HCT116 (cell line): ENCODE measurements at regions not wholly inside any gene's neighbourhood (a gene's known extent, or its start where the extent isn't known, plus 50 kb on each side); places are given as distances from the start of the nearest gene placed in this dataset.

Experiments
- ATAC-seq: fragments of 200-7000 bp; cut with Tn5 transposase; 2 replicates; pipeline ENCODE4 v1.9.1; 2020; ENCODE audit warnings: mild to moderate bottlenecking, moderate library complexity
- BruUV-seq: library from RNA; stranded (reverse); fragments of 400-500 nt; replicated peaks from 2 replicates; lab custom pipeline; 2021; lab: Mats Ljungman, UMichigan
- CTCF ChIA-PET: fragments of 300-600 bp; sonication (Branson Sonifier 250); formaldehyde crosslinking; loops from one replicate; lab custom pipeline; 2021; ENCODE audit warnings: antibody characterized with exemption; lab: Charles Lee
- POLR2A ChIA-PET: fragments of 300-600, 350-600 bp; sonication (Branson Sonifier 250); formaldehyde crosslinking; loops from one replicate; lab custom pipeline; 2021; ENCODE audit warnings: antibody characterized with exemption; lab: Charles Lee
- RAD21 ChIA-PET, 2 experiments: fragments of 300-600 bp; sonication (Branson Sonifier 250); formaldehyde crosslinking; loops; one replicate each; lab custom pipeline; 2023; ENCODE audit warnings: low total read pairs in 2 of 2; ENCODE audit not compliant: uncharacterized antibody in 2 of 2, unreplicated experiment in 2 of 2, low non-redundant PET in 1 of 2; lab: Charles Lee
- DNase-seq: peaks from one replicate; pipeline ENCODE4 v3.0.0-alpha.2; 2010; ENCODE audit warnings: low read depth, low spot score
- H2AFZ ChIP-seq: fragments of 200-600 bp; shearing (Covaris generic), sonication (generic); 2 replicates; pipeline ENCODE4 v1.6.1; 2017; ENCODE audit warnings: low read depth, mixed run types, mixed read lengths, antibody characterized with exemption, low read length; ENCODE audit not compliant: poor library complexity, severe bottlenecking
- H3K27ac ChIP-seq: 2 replicates; pipeline ENCODE4 v1.5.1; 2012; ENCODE audit warnings: low read depth, low read length
- H3K27me3 ChIP-seq: fragments of 200-600 bp; sonication (generic); 2 replicates; pipeline ENCODE4 v1.6.1; 2016; ENCODE audit warnings: mixed run types, low read length, mixed read lengths; ENCODE audit not compliant: insufficient read depth
- H3K36me3 ChIP-seq, 2 experiments: fragments of 200-500 bp in 1 of 2; fragments of 200-600 bp in 1 of 2; sonication (Bioruptor generic) in 1 of 2; sonication (generic) in 1 of 2; 2 replicates each; pipeline versions ENCODE4 v1.5.1 to v1.6.1; 2014 to 2016; ENCODE audit warnings: low read length in 2 of 2, inconsistent platforms in 1 of 2, mixed read lengths in 1 of 2, mixed run types in 1 of 2; ENCODE audit not compliant: insufficient read depth in 2 of 2, control insufficient read depth in 1 of 2
- H3K4me1 ChIP-seq, 2 experiments: fragments of 200-600 bp in 1 of 2; sonication (generic) in 1 of 2; 2 replicates each; pipeline versions ENCODE4 v1.5.1 to v1.6.1; 2012 to 2017; ENCODE audit warnings: low read length in 2 of 2, inconsistent platforms in 1 of 2, mild to moderate bottlenecking in 1 of 2, mixed read lengths in 1 of 2, mixed run types in 1 of 2, moderate library complexity in 1 of 2; ENCODE audit not compliant: insufficient read depth in 2 of 2, control insufficient read depth in 1 of 2
- H3K4me2 ChIP-seq: fragments of 200-600 bp; sonication (generic); 2 replicates; pipeline ENCODE4 v1.6.1; 2017; ENCODE audit warnings: mixed run types, low read length, mixed read lengths
- H3K4me3 ChIP-seq, 2 experiments: fragments of 200-600 bp in 1 of 2; sonication (generic) in 1 of 2; replicated peaks in 1 of 2; 2 replicates each; pipeline ENCODE4 v1.5.1; 2011 to 2016; ENCODE audit warnings: low read length in 2 of 2, control low read depth in 1 of 2, low read depth in 1 of 2, mild to moderate bottlenecking in 1 of 2, mixed read lengths in 1 of 2, mixed run types in 1 of 2
- H3K79me2 ChIP-seq: fragments of 200-600 bp; sonication (generic); 2 replicates; pipeline ENCODE4 v1.6.1; 2017; ENCODE audit warnings: mild to moderate bottlenecking, mixed run types, low read length, moderate library complexity, mixed read lengths; ENCODE audit not compliant: insufficient read depth
- H3K9ac ChIP-seq: fragments of 200-600 bp; sonication (generic); 2 replicates; pipeline ENCODE4 v1.6.1; 2016; ENCODE audit warnings: low read length, mixed read lengths
- H3K9me2 ChIP-seq: fragments of 200-600 bp; sonication (generic), shearing (Covaris generic); 2 replicates; pipeline ENCODE4 v1.6.1; 2017; ENCODE audit warnings: mixed run types, mild to moderate bottlenecking, moderate library complexity; ENCODE audit not compliant: insufficient read depth
- H3K9me3 ChIP-seq, 2 experiments: fragments of 200-500 bp in 1 of 2; fragments of 200-600 bp in 1 of 2; sonication (Bioruptor generic) in 1 of 2; sonication (generic) in 1 of 2; 2 replicates each; pipeline ENCODE4 v1.6.1; 2014 to 2017; ENCODE audit warnings: low read length in 2 of 2, mixed read lengths in 2 of 2, inconsistent platforms in 1 of 2, low read depth in 1 of 2, mild to moderate bottlenecking in 1 of 2, mixed run types in 1 of 2, moderate library complexity in 1 of 2; ENCODE audit not compliant: control insufficient read depth in 1 of 2, insufficient read depth in 1 of 2
- H4K20me1 ChIP-seq: fragments of 200-600 bp; sonication (generic), shearing (Covaris generic); 2 replicates; pipeline ENCODE4 v1.6.1; 2017; ENCODE audit warnings: mixed run types, mild to moderate bottlenecking, moderate library complexity; ENCODE audit not compliant: insufficient read depth
- EGR1 ChIP-seq: IDR thresholded peaks from 2 replicates; pipeline ENCODE4 v1.6.1; 2012; ENCODE audit warnings: low read depth
- ELF1 ChIP-seq: IDR thresholded peaks from 2 replicates; pipeline ENCODE4 v1.6.1; 2012; ENCODE audit warnings: low read depth, borderline replicate concordance
- EZH2 ChIP-seq: fragments of 200-600 bp; sonication (generic); IDR thresholded peaks from 2 replicates; pipeline ENCODE4 v1.6.1; 2017; ENCODE audit warnings: antibody characterized with exemption, mixed run types
- EZH2phosphoT487 ChIP-seq: fragments of 200-600 bp; IDR thresholded peaks from 2 replicates; pipeline ENCODE4 v1.6.1; 2018; ENCODE audit warnings: antibody characterized with exemption, borderline replicate concordance
- FOSL1 ChIP-seq: IDR thresholded peaks from 2 replicates; pipeline ENCODE4 v1.6.1; 2012; ENCODE audit warnings: low read depth
- JUND ChIP-seq: IDR thresholded peaks from 2 replicates; pipeline ENCODE4 v1.6.1; 2012
- POLR2A ChIP-seq: IDR thresholded peaks from 2 replicates; pipeline ENCODE4 v1.7.0; 2011; ENCODE audit warnings: borderline replicate concordance; ENCODE audit not compliant: insufficient read depth, insufficient read length; ENCODE audit errors: extremely low read depth
- POLR2AphosphoS5 ChIP-seq: IDR thresholded peaks from 2 replicates; pipeline ENCODE4 v1.6.1; 2011; ENCODE audit warnings: mild to moderate bottlenecking, low read depth, low read length, moderate library complexity
- RAD21 ChIP-seq: IDR thresholded peaks from 2 replicates; pipeline ENCODE4 v1.6.1; 2012; ENCODE audit warnings: low read depth, mild to moderate bottlenecking
- SIN3A ChIP-seq: IDR thresholded peaks from 2 replicates; pipeline ENCODE4 v1.6.1; 2012; ENCODE audit warnings: low read depth
- SRF ChIP-seq: IDR thresholded peaks from 2 replicates; pipeline ENCODE4 v1.6.1; 2012; ENCODE audit warnings: low read depth
- YY1 ChIP-seq: IDR thresholded peaks from 2 replicates; pipeline ENCODE4 v1.6.1; 2011; ENCODE audit warnings: low read length, low read depth, moderate library complexity, mild to moderate bottlenecking; ENCODE audit not compliant: insufficient replicate concordance; ENCODE audit errors: extremely low read depth
- intact Hi-C: fragments of 100-400 bp; cut with micrococcal nuclease; formaldehyde crosslinking; loops from 2 replicates; pipeline ENCODE4 v1.10.0; 2022
- TF ChIP-seq, protein P1 (sequence below): IDR thresholded peaks from 2 replicates; pipeline ENCODE4 v1.6.1; 2011; ENCODE audit warnings: mild to moderate bottlenecking, low read length, moderate library complexity; ENCODE audit not compliant: insufficient replicate concordance; ENCODE audit errors: extremely low read depth

- H3K27me3 ChIP-seq: no peaks in the 10 kb centered on the region
- CTCF ChIA-PET: no interaction called here
Observed at GRCh38 chr4:155526452-155527169, 140.0 kb upstream of the GUCY1A1 start.

More at GRCh38 chr4:155526452-155527169, 140.0 kb upstream of the GUCY1A1 start:
- no peak overlapping the region for H3K4me3 ChIP-seq
- no peak overlapping the region for H2AFZ ChIP-seq
- no peak for ATAC-seq
- RAD21 ChIA-PET: no interaction called here
- no peak for DNase-seq
- no peaks in the 10 kb centered on the region for H3K9me2 ChIP-seq
- intact Hi-C loops: no loop called here
- H3K9me3 ChIP-seq: no peaks in the 10 kb centered on the region; a peak in 1 of 4 replicates
- no peaks in the 10 kb centered on the region for H3K4me1 ChIP-seq
- no peak overlapping the region for H3K27ac ChIP-seq
- TF ChIP-seq ELF1 (no peak), EZH2 (no peak), SRF (no peak), POLR2A (no peak), FOSL1 (no peak), JUND (no peak), EZH2phosphoT487 (no peak), EGR1 (no peak), RAD21 (no peak), SIN3A (no peak), YY1 (no peak), POLR2AphosphoS5 (no peak)
- TF ChIP-seq, protein P1, sequence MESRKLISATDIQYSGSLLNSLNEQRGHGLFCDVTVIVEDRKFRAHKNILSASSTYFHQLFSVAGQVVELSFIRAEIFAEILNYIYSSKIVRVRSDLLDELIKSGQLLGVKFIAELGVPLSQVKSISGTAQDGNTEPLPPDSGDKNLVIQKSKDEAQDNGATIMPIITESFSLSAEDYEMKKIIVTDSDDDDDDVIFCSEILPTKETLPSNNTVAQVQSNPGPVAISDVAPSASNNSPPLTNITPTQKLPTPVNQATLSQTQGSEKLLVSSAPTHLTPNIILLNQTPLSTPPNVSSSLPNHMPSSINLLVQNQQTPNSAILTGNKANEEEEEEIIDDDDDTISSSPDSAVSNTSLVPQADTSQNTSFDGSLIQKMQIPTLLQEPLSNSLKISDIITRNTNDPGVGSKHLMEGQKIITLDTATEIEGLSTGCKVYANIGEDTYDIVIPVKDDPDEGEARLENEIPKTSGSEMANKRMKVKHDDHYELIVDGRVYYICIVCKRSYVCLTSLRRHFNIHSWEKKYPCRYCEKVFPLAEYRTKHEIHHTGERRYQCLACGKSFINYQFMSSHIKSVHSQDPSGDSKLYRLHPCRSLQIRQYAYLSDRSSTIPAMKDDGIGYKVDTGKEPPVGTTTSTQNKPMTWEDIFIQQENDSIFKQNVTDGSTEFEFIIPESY: no peak
- H4K20me1 ChIP-seq: no peaks in the 10 kb centered on the region; the same call in 1 of the 2 replicates
- H3K36me3 ChIP-seq: no peaks in the 10 kb centered on the region
- no peaks in the 10 kb centered on the region for H3K79me2 ChIP-seq
- no peak overlapping the region for H3K9ac ChIP-seq
- no TSS peak for BruUV-seq
- H3K4me2 ChIP-seq: no peak overlapping the region
- POLR2A ChIA-PET: no interaction called here
